ENCODE measurements at regions not wholly inside any gene's neighbourhood (a gene's known extent, or its start where the extent isn't known, plus 50 kb on each side); places are given as distances from the start of the nearest gene placed in this dataset.

- TF ChIP-seq, protein P1, sequence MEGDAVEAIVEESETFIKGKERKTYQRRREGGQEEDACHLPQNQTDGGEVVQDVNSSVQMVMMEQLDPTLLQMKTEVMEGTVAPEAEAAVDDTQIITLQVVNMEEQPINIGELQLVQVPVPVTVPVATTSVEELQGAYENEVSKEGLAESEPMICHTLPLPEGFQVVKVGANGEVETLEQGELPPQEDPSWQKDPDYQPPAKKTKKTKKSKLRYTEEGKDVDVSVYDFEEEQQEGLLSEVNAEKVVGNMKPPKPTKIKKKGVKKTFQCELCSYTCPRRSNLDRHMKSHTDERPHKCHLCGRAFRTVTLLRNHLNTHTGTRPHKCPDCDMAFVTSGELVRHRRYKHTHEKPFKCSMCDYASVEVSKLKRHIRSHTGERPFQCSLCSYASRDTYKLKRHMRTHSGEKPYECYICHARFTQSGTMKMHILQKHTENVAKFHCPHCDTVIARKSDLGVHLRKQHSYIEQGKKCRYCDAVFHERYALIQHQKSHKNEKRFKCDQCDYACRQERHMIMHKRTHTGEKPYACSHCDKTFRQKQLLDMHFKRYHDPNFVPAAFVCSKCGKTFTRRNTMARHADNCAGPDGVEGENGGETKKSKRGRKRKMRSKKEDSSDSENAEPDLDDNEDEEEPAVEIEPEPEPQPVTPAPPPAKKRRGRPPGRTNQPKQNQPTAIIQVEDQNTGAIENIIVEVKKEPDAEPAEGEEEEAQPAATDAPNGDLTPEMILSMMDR (conservative IDR thresholded peaks at IDR 0.05; ENCODE audit: low read depth): no peak
Observed at GRCh38 chr17:27970587-27970986, 71.9 kb upstream of the NLK start.

DNA sequence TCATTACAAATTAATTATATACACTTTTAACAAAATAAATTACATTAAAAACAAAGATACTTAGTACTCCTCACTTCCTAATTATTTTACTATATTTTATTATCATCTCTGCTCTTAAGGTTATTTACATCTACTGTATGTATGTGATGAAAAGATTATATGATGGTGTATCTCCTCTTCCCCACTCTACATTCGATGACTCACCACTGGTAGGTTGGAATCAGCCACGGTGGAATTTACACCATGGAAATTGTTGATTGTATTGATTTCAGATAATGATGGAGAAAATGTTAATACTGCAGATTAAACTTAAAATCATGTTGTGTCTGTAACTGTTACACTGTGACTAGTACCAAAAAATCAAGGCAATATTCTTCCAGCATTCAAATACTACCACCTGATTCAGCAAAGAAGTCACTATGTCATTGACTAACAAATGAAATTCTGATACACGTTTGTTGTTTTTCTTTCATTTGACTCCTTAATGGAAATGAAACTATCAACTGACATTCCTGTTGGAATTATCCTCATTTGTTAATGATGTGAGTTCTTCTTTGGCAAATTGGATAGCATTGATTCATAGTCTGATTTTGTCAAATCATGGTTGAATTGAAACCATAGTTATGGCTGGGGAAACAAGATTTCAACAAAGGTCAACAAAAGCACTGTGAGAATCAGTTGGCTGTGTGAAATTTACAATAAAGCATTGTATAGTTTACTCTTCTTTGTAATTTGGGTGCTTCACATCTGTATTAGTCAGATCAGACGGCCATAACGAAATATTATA is 69.0 kb upstream of the NLK start:
- POLR2A ChIA-PET (ENCODE audit: low non-redundant PET): no interaction called here
- CTCF ChIA-PET: interaction anchor here (0.7 kb wide), 1 partner anchor 14 kb away, joined by 3 read pairs; no protein-coding TSS in a partner anchor
- no peak overlapping the region for H3K27ac ChIP-seq
- TF ChIP-seq, protein P1 (conservative IDR thresholded peaks at IDR 0.05; ENCODE audit: low read depth): no peak
- DNase-seq (ENCODE audit: low spot score): no peak

More at GRCh38 chr17:27970587-27970986, 71.9 kb upstream of the NLK start:
- no peak for DNase-seq (ENCODE audit: low spot score)
- H3K27ac ChIP-seq: no peak overlapping the region
- ChIA-PET POLR2A (ENCODE audit: low non-redundant PET) (no interaction called here), CTCF (no interaction called here)

GRCh38 chr17:27974045-27974436 is 68.4 kb upstream of the NLK start:
- DNase-seq (ENCODE audit: low spot score): no peak
- ChIA-PET CTCF (no interaction called here), POLR2A (ENCODE audit: low non-redundant PET) (no interaction called here)
- no peak overlapping the region for H3K27ac ChIP-seq
- TF ChIP-seq, protein P1 (conservative IDR thresholded peaks at IDR 0.05; ENCODE audit: low read depth): no peak

GRCh38 chr17:27974531-27975145 is 67.8 kb upstream of the NLK start:
- TF ChIP-seq, protein P1 (conservative IDR thresholded peaks at IDR 0.05; ENCODE audit: low read depth): no peak
- CTCF ChIA-PET: interaction anchor here (0.6 kb wide), 1 partner anchor 994 kb away, joined by 3 read pairs; no protein-coding TSS in a partner anchor
- DNase-seq (ENCODE audit: low spot score): no peak
- peak overlapping the region; percentile 7; the same call in 1 of the 2 replicates for H3K27ac ChIP-seq
- POLR2A ChIA-PET (ENCODE audit: low non-redundant PET): no interaction called here

GRCh38 chr17:27975146-27976011 is 67.1 kb upstream of the NLK start:
- peak overlapping the region; percentile 7; the same call in 1 of the 2 replicates for H3K27ac ChIP-seq
- DNase-seq (ENCODE audit: low spot score): peak; percentile 38
- TF ChIP-seq, protein P1 (conservative IDR thresholded peaks at IDR 0.05; ENCODE audit: low read depth): no peak
- POLR2A ChIA-PET (ENCODE audit: low non-redundant PET): no interaction called here
- CTCF ChIA-PET: interaction anchor here (0.6 kb wide), 1 partner anchor 993 kb away, joined by 3 read pairs; no protein-coding TSS in a partner anchor

DNA sequence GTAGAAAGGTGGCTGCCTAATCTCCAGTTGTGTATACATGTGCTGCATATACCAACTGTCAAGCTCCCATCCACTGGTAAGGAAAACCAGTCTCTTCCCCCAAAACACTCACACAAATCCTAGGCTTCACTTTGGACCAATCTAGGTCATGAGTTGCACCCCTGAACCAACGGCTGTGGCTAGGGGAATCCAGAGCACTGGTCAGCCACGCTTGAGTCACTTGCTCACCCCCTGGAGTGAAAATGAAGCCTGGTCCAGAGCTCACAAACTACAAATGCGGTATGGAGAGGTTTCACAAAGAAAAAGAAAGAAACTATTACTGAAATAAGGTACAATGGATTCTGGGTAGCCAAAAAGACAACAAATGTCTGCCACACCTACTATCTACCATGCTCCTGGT is 66.1 kb upstream of the NLK start:
- no peak for DNase-seq (ENCODE audit: low spot score)
- TF ChIP-seq, protein P1 (conservative IDR thresholded peaks at IDR 0.05; ENCODE audit: low read depth): no peak
- ChIA-PET POLR2A (ENCODE audit: low non-redundant PET) (no interaction called here), CTCF (interaction anchor here (0.6 kb wide), 1 partner anchor 238 kb away, joined by 4 read pairs; no protein-coding TSS in a partner anchor)
- H3K27ac ChIP-seq: no peak overlapping the region
